Skeletal muscle satellite cell (primary cell): ENCODE measurements at regions not wholly inside any gene's neighbourhood (a gene's known extent, or its start where the extent isn't known, plus 50 kb on each side); places are given as distances from the start of the nearest gene placed in this dataset.
"Not testable (repeated sequence)": the region's sequence is repeated elsewhere in the genome, so short reads cannot be mapped to it uniquely, and the experiment has no call there.

Source experiments
- H3K27me3 ChIP-seq: 2 replicates; pipeline ENCODE4 v1.7.0; 2013; ENCODE audit warnings: low read length; ENCODE audit not compliant: control insufficient read depth, insufficient read depth
- H3K36me3 ChIP-seq: 2 replicates; pipeline ENCODE4 v1.7.0; 2013; ENCODE audit warnings: mild to moderate bottlenecking, control low read depth, low read length; ENCODE audit not compliant: insufficient read depth
- H3K4me1 ChIP-seq: 2 replicates; pipeline ENCODE4 v1.7.0; 2013; ENCODE audit warnings: low read length; ENCODE audit not compliant: control insufficient read depth, insufficient read depth
- H3K4me2 ChIP-seq: 2 replicates; pipeline ENCODE4 v1.7.0; 2013; ENCODE audit warnings: mild to moderate bottlenecking, low read length
- H3K4me3 ChIP-seq: 2 replicates; pipeline ENCODE4 v1.7.0; 2013; ENCODE audit warnings: low read length
- H3K9ac ChIP-seq: 2 replicates; pipeline ENCODE4 v1.7.0; 2013; ENCODE audit warnings: mild to moderate bottlenecking, low read depth, low read length, moderate library complexity
- H3K9me3 ChIP-seq: replicated peaks from 2 replicates; pipeline ENCODE4 v1.7.0; 2013; ENCODE audit warnings: mild to moderate bottlenecking, control low read depth, low read length

GRCh38 chr14:48350971-48351370 is 675.6 kb upstream of the MDGA2 start:
- Histone ChIP-seq H3K4me1 (no peaks in the 10 kb centered on the region), H3K9me3 (peaks cover 7% of the 10 kb centered on the region), H3K9ac (no peak overlapping the region), H3K27me3 (no peaks in the 10 kb centered on the region), H3K4me3 (no peak overlapping the region), H3K36me3 (no peaks in the 10 kb centered on the region), H3K4me2 (no peak overlapping the region)

- H3K4me3 ChIP-seq, result no peak overlapping the region
- H3K9me3 ChIP-seq, result peaks cover 2% of the 10 kb centered on the region
- H3K4me1 ChIP-seq, result no peaks in the 10 kb centered on the region
- H3K36me3 ChIP-seq, result no peaks in the 10 kb centered on the region
- no peaks in the 10 kb centered on the region for H3K27me3 ChIP-seq
- H3K4me2 ChIP-seq, result no peak overlapping the region
- no peak overlapping the region for H3K9ac ChIP-seq
Observed at GRCh38 chr14:48349689-48350088, 674.3 kb upstream of the MDGA2 start.

GRCh38 chr14:48341069-48341468 is 665.7 kb upstream of the MDGA2 start:
- Histone ChIP-seq H3K27me3 (no peaks in the 10 kb centered on the region), H3K4me2 (no peak overlapping the region), H3K9ac (no peak overlapping the region), H3K4me1 (no peaks in the 10 kb centered on the region), H3K9me3 (peaks cover 6% of the 10 kb centered on the region), H3K4me3 (no peak overlapping the region), H3K36me3 (no peaks in the 10 kb centered on the region)

GRCh38 chr14:48333221-48333920 is 658.0 kb upstream of the MDGA2 start:
- no peak overlapping the region for H3K9ac ChIP-seq
- no peaks in the 10 kb centered on the region for H3K27me3 ChIP-seq
- no peak overlapping the region for H3K4me3 ChIP-seq
- no peaks in the 10 kb centered on the region for H3K36me3 ChIP-seq
- no peaks in the 10 kb centered on the region for H3K4me1 ChIP-seq
- H3K4me2 ChIP-seq, result no peak overlapping the region
- no peaks in the 10 kb centered on the region for H3K9me3 ChIP-seq

- no peak overlapping the region for H3K9ac ChIP-seq
- H3K4me2 ChIP-seq, result no peak overlapping the region
- H3K4me3 ChIP-seq, result no peak overlapping the region
- no peaks in the 10 kb centered on the region for H3K36me3 ChIP-seq
- H3K27me3 ChIP-seq, result no peaks in the 10 kb centered on the region
- no peaks in the 10 kb centered on the region for H3K4me1 ChIP-seq
- peaks cover 5% of the 10 kb centered on the region for H3K9me3 ChIP-seq
Observed at GRCh38 chr14:48331421-48331820, 656.0 kb upstream of the MDGA2 start.

GRCh38 chr14:48325486-48325885 is 650.1 kb upstream of the MDGA2 start:
- Histone ChIP-seq H3K4me1 (no peaks in the 10 kb centered on the region), H3K36me3 (no peaks in the 10 kb centered on the region), H3K9me3 (peaks cover 10% of the 10 kb centered on the region), H3K9ac (no peak overlapping the region), H3K27me3 (no peaks in the 10 kb centered on the region), H3K4me3 (no peak overlapping the region), H3K4me2 (no peak overlapping the region)

- no peaks in the 10 kb centered on the region for H3K36me3 ChIP-seq
- peaks cover 10% of the 10 kb centered on the region for H3K9me3 ChIP-seq
- no peak overlapping the region for H3K4me3 ChIP-seq
- H3K4me2 ChIP-seq, result no peak overlapping the region
- no peaks in the 10 kb centered on the region for H3K27me3 ChIP-seq
- no peaks in the 10 kb centered on the region for H3K4me1 ChIP-seq
- no peak overlapping the region for H3K9ac ChIP-seq
Observed at GRCh38 chr14:48323665-48324064, 648.3 kb upstream of the MDGA2 start.

- no peaks in the 10 kb centered on the region for H3K36me3 ChIP-seq
- H3K9ac ChIP-seq, result no peak overlapping the region
- no peaks in the 10 kb centered on the region for H3K27me3 ChIP-seq
- no peak overlapping the region for H3K4me2 ChIP-seq
- peaks cover 2% of the 10 kb centered on the region for H3K9me3 ChIP-seq
- no peaks in the 10 kb centered on the region for H3K4me1 ChIP-seq
- H3K4me3 ChIP-seq, result no peak overlapping the region
Observed at GRCh38 chr14:48319823-48320222, 644.4 kb upstream of the MDGA2 start.

- H3K4me2 ChIP-seq, result no peak overlapping the region
- H3K9me3 ChIP-seq, result peaks cover 4% of the 10 kb centered on the region
- H3K4me1 ChIP-seq, result no peaks in the 10 kb centered on the region
- no peaks in the 10 kb centered on the region for H3K27me3 ChIP-seq
- no peak overlapping the region for H3K9ac ChIP-seq
- H3K36me3 ChIP-seq, result no peaks in the 10 kb centered on the region
- no peak overlapping the region for H3K4me3 ChIP-seq
Observed at GRCh38 chr14:48304729-48305128, 629.3 kb upstream of the MDGA2 start.

- Histone ChIP-seq H3K4me3 (no peak overlapping the region), H3K27me3 (no peaks in the 10 kb centered on the region), H3K4me2 (no peak overlapping the region)
Observed at GRCh38 chr14:48289701-48290100, 614.3 kb upstream of the MDGA2 start.

GRCh38 chr14:48285217-48285616 is 609.8 kb upstream of the MDGA2 start:
- H3K4me2 ChIP-seq, H3K27me3 ChIP-seq, H3K9me3 ChIP-seq, H3K4me1 ChIP-seq, H3K9ac ChIP-seq, H3K36me3 ChIP-seq, H3K4me3 ChIP-seq: not testable (repeated sequence)

More at GRCh38 chr14:48289701-48290100, 614.3 kb upstream of the MDGA2 start:
- Histone ChIP-seq H3K36me3 (no peaks in the 10 kb centered on the region), H3K4me1 (no peaks in the 10 kb centered on the region), H3K9me3 (no peaks in the 10 kb centered on the region), H3K9ac (no peak overlapping the region)

GRCh38 chr14:48275301-48275700 is 599.9 kb upstream of the MDGA2 start:
- H3K9ac ChIP-seq, result no peak overlapping the region
- no peak overlapping the region for H3K4me3 ChIP-seq
- H3K27me3 ChIP-seq, result no peaks in the 10 kb centered on the region
- no peaks in the 10 kb centered on the region for H3K9me3 ChIP-seq
- no peaks in the 10 kb centered on the region for H3K4me1 ChIP-seq
- H3K36me3 ChIP-seq, result no peaks in the 10 kb centered on the region
- H3K4me2 ChIP-seq, result no peak overlapping the region
